Stimulated activated CD8-positive, alpha-beta memory T cell treated with anti-CD3 and anti-CD28 coated beads, Interleukin-4, amount 100 ng/mL, for 1 hour (primary cell): ENCODE measurements at regions not wholly inside any gene's neighbourhood (a gene's known extent, or its start where the extent isn't known, plus 50 kb on each side); places are given as distances from the start of the nearest gene placed in this dataset.

Experiments
- DNase-seq, 2 donors: peaks; one replicate each; pipeline ENCODE4 v3.0.0-alpha.2; 2020; ENCODE audit warnings: low read depth in 2 of 2, low spot score in 1 of 2

GRCh38 chr11:69904161-69904973 lies 85.2 kb upstream of the FGF3 start:
- no peak for DNase-seq

GRCh38 chr11:69904974-69905535 lies 85.8 kb upstream of the FGF3 start:
- DNase-seq: no peak

- DNase-seq: no peak
Measured at GRCh38 chr11:69905611-69906452, 86.6 kb upstream of the FGF3 start.

GRCh38 chr11:69906453-69906907 lies 87.3 kb upstream of the FGF3 start:
- no peak for DNase-seq

- DNase-seq: no peak
Measured at GRCh38 chr11:69907611-69908010, 88.4 kb upstream of the FGF3 start.

- DNase-seq: no peak
Measured at GRCh38 chr11:69908511-69909220, 89.5 kb upstream of the FGF3 start.

- no peak for DNase-seq
Measured at GRCh38 chr11:69909561-69910518, 90.6 kb upstream of the FGF3 start.

- no peak for DNase-seq
Measured at GRCh38 chr11:69910519-69911309, 91.5 kb upstream of the FGF3 start.

GRCh38 chr11:69911310-69912160 lies 92.3 kb upstream of the FGF3 start:
- no peak for DNase-seq

GRCh38 chr11:69912161-69912910 lies 93.1 kb upstream of the FGF3 start:
- DNase-seq: no peak

- no peak for DNase-seq
Measured at GRCh38 chr11:69912911-69913451, 93.8 kb upstream of the FGF3 start.

GRCh38 chr11:69913591-69914285 lies 94.5 kb upstream of the FGF3 start:
- no peak for DNase-seq

GRCh38 chr11:69914286-69915150 lies 95.3 kb upstream of the FGF3 start:
- DNase-seq: no peak

GRCh38 chr11:69915151-69915500 lies 95.9 kb upstream of the FGF3 start:
- DNase-seq: no peak

GRCh38 chr11:69915501-69916250 lies 96.5 kb upstream of the FGF3 start:
- DNase-seq: no peak
